Fibroblast of skin of back (primary cell): ENCODE measurements at regions not wholly inside any gene's neighbourhood (a gene's known extent, or its start where the extent isn't known, plus 50 kb on each side); places are given as distances from the start of the nearest gene placed in this dataset.

ENCODE experiments used
- DNase-seq: peaks from one replicate; pipeline ENCODE4 v3.0.0-alpha.2; 2013

- no peak for DNase-seq
Observed at GRCh38 chr12:93944911-93945310, 203.5 kb upstream of the PLXNC1 start.

- peak; percentile 65 for DNase-seq
Observed at GRCh38 chr12:93946542-93947150, 201.7 kb upstream of the PLXNC1 start.

- no peak for DNase-seq
Observed at GRCh38 chr12:93947486-93947885, 200.9 kb upstream of the PLXNC1 start.

GRCh38 chr12:93950311-93950710 lies 198.1 kb upstream of the PLXNC1 start:
- peak; percentile 78 for DNase-seq

- DNase-seq = peak; percentile 53
Observed at GRCh38 chr12:93954166-93955112, 193.9 kb upstream of the PLXNC1 start.

GRCh38 chr12:93956551-93956950 lies 191.8 kb upstream of the PLXNC1 start:
- no peak for DNase-seq

GRCh38 chr12:93957168-93957567 lies 191.2 kb upstream of the PLXNC1 start:
- DNase-seq = no peak

GRCh38 chr12:93957870-93958269 lies 190.5 kb upstream of the PLXNC1 start:
- DNase-seq = no peak

GRCh38 chr12:93959657-93960056 lies 188.7 kb upstream of the PLXNC1 start:
- no peak for DNase-seq

GRCh38 chr12:93960521-93960920 lies 187.9 kb upstream of the PLXNC1 start:
- DNase-seq = no peak

GRCh38 chr12:93962336-93962735 lies 186.0 kb upstream of the PLXNC1 start:
- DNase-seq = no peak

GRCh38 chr12:93964936-93965335 lies 183.4 kb upstream of the PLXNC1 start:
- no peak for DNase-seq

GRCh38 chr12:93966516-93967133 lies 181.8 kb upstream of the PLXNC1 start:
- DNase-seq = no peak

GRCh38 chr12:93967454-93967853 lies 180.9 kb upstream of the PLXNC1 start:
- DNase-seq = no peak

GRCh38 chr12:93968536-93969285 lies 179.7 kb upstream of the PLXNC1 start:
- DNase-seq = no peak

GRCh38 chr12:93970900-93971688 lies 177.3 kb upstream of the PLXNC1 start:
- DNase-seq = no peak

- DNase-seq = peak; percentile 36
Observed at GRCh38 chr12:93972411-93973208, 175.8 kb upstream of the PLXNC1 start.

GRCh38 chr12:93974252-93974651 lies 174.1 kb upstream of the PLXNC1 start:
- DNase-seq = no peak

- DNase-seq = no peak
Observed at GRCh38 chr12:93976024-93976423, 172.4 kb upstream of the PLXNC1 start.

- DNase-seq = no peak
Observed at GRCh38 chr12:93977081-93977480, 171.3 kb upstream of the PLXNC1 start.

GRCh38 chr12:93978553-93978952 lies 169.8 kb upstream of the PLXNC1 start:
- peak; percentile 40 for DNase-seq
